Stimulated activated naive CD8-positive, alpha-beta T cell treated with anti-CD3 and anti-CD28 coated beads, Interleukin-15, amount 100 ng/mL, for 72 hours (primary cell): ENCODE measurements at regions not wholly inside any gene's neighbourhood (a gene's known extent, or its start where the extent isn't known, plus 50 kb on each side); places are given as distances from the start of the nearest gene placed in this dataset.

Experiments used
- ATAC-seq: fragments of 150-1000 bp; cut with Tn5 transposase; 2 replicates; pipeline ENCODE4 v1.10.0; 2021; ENCODE audit warnings: mild to moderate bottlenecking, moderate library complexity
- DNase-seq, 2 donors: peaks; one replicate each; pipeline ENCODE4 v3.0.0; 2021 to 2022
- H3K27ac Mint-ChIP-seq, 2 donors: one replicate each; pipeline ENCODE4 v1.8.0; 2022; ENCODE audit warnings: mild to moderate bottlenecking in 2 of 2, mixed read lengths in 2 of 2, moderate library complexity in 2 of 2
- H3K27me3 Mint-ChIP-seq: one replicate; pipeline ENCODE4 v1.8.0; 2022; ENCODE audit warnings: mixed read lengths
- H3K4me1 Mint-ChIP-seq: one replicate; pipeline ENCODE4 v1.8.0; 2022; ENCODE audit warnings: mild to moderate bottlenecking, mixed read lengths
- H3K4me3 Mint-ChIP-seq, 2 donors: one replicate each; pipeline ENCODE4 v1.8.0; 2022; ENCODE audit warnings: mild to moderate bottlenecking in 2 of 2, mixed read lengths in 2 of 2, moderate library complexity in 1 of 2
- H3K9me3 Mint-ChIP-seq, 2 donors: one replicate each; pipeline ENCODE4 v1.8.0; 2022; ENCODE audit warnings: mixed read lengths in 2 of 2

DNA sequence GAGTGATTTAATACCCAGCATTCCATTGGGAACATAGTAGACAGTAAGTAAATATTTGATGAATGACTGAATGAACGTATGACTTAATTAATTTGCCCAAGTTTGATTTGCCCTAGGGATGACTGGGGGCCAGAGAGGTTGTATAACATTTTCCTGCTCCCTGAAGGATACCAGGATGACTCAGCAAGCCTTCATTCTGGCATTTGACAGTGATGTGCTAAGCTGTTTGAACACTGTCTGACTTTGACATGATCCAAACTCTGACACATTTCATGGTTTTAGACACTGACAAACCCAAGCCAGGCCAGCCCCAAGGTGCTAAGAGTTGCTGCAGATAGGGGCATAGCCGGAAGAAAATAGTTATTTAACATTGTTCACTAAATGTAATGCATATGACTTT lies 53.4 kb upstream of the KLF12 start:
- Mint-ChIP-seq H3K9me3 (no peaks in the 10 kb centered on the region), H3K27ac (no peak overlapping the region), H3K27me3 (no peaks in the 10 kb centered on the region), H3K4me1 (peaks cover 20% of the 10 kb centered on the region), H3K4me3 (no peak overlapping the region)
- ATAC-seq (no peak), DNase-seq (no peak)

GRCh38 chr13:74184283-74184682 lies 50.1 kb upstream of the KLF12 start:
- H3K27me3 Mint-ChIP-seq = no peaks in the 10 kb centered on the region

More at GRCh38 chr13:74184283-74184682, 50.1 kb upstream of the KLF12 start:
- no peaks in the 10 kb centered on the region for H3K4me1 Mint-ChIP-seq
- H3K4me3 Mint-ChIP-seq = no peak overlapping the region
- DNase-seq = no peak
- ATAC-seq = no peak
- H3K9me3 Mint-ChIP-seq = no peaks in the 10 kb centered on the region
- no peak overlapping the region for H3K27ac Mint-ChIP-seq
